Mucosa of rectum (tissue), 2 donors: ENCODE measurements at regions not wholly inside any gene's neighbourhood (a gene's known extent, or its start where the extent isn't known, plus 50 kb on each side); places are given as distances from the start of the nearest gene placed in this dataset.
"Not testable (repeated sequence)": the region's sequence is repeated elsewhere in the genome, so short reads cannot be mapped to it uniquely, and the experiment has no call there.

Experiments
- H3K27ac ChIP-seq, 2 donors: one replicate each; pipeline ENCODE4 v1.7.0; 2013; ENCODE audit warnings: inconsistent platforms in 2 of 2, low read depth in 2 of 2, low read length in 2 of 2
- H3K27me3 ChIP-seq, 2 donors: one replicate each; pipeline ENCODE4 v1.7.0; 2013; ENCODE audit warnings: low read length in 2 of 2; ENCODE audit not compliant: control insufficient read depth in 2 of 2, insufficient read depth in 2 of 2
- H3K36me3 ChIP-seq, 2 donors: one replicate each; pipeline ENCODE4 v1.7.0; 2013; ENCODE audit warnings: low read length in 2 of 2; ENCODE audit not compliant: control insufficient read depth in 2 of 2, insufficient read depth in 2 of 2
- H3K4me1 ChIP-seq, 2 donors: one replicate each; pipeline ENCODE4 v1.7.0; 2013; ENCODE audit warnings: low read length in 2 of 2, mild to moderate bottlenecking in 1 of 2; ENCODE audit not compliant: control insufficient read depth in 2 of 2, insufficient read depth in 2 of 2
- H3K4me3 ChIP-seq, 2 donors: one replicate each; pipeline ENCODE4 v1.7.0; 2013; ENCODE audit warnings: low read length in 2 of 2
- H3K9ac ChIP-seq, 2 donors: one replicate each; pipeline ENCODE4 v1.7.0; 2013; ENCODE audit warnings: low read length in 2 of 2, low read depth in 1 of 2, mild to moderate bottlenecking in 1 of 2
- H3K9me3 ChIP-seq, 2 donors: one replicate each; pipeline ENCODE4 v1.7.0; 2013; ENCODE audit warnings: low read length in 2 of 2; ENCODE audit not compliant: control insufficient read depth in 2 of 2
- donor health status: healthy.
- donor health status: Normal muscosa, but diverticular disease.

DNA sequence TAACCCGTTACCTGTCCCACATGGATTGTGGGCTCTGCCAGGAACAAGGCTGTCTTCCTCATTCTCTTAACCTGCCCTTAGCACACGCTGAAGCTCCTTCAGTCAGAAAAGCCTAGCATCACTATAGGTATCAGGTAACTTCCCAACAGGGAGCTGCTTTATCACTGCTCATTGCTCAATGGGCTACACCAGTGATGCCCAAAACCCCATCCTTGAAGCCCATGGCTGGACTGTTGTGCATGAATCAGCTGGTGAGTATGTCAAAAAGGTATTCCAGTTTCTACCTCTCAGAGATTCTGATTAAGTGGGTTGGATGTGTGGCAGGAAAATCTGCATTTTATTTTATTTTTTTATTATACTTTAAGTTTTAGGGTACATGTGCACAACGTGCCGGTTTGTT lies 362.2 kb downstream of the LRATD1 start:
- H3K36me3 ChIP-seq = no peaks in the 10 kb centered on the region
- no peak overlapping the region for H3K4me3 ChIP-seq
- H3K27ac ChIP-seq = no peak overlapping the region
- no peaks in the 10 kb centered on the region for H3K27me3 ChIP-seq
- no peaks in the 10 kb centered on the region for H3K9me3 ChIP-seq
- H3K4me1 ChIP-seq = no peaks in the 10 kb centered on the region
- no peak overlapping the region for H3K9ac ChIP-seq

DNA sequence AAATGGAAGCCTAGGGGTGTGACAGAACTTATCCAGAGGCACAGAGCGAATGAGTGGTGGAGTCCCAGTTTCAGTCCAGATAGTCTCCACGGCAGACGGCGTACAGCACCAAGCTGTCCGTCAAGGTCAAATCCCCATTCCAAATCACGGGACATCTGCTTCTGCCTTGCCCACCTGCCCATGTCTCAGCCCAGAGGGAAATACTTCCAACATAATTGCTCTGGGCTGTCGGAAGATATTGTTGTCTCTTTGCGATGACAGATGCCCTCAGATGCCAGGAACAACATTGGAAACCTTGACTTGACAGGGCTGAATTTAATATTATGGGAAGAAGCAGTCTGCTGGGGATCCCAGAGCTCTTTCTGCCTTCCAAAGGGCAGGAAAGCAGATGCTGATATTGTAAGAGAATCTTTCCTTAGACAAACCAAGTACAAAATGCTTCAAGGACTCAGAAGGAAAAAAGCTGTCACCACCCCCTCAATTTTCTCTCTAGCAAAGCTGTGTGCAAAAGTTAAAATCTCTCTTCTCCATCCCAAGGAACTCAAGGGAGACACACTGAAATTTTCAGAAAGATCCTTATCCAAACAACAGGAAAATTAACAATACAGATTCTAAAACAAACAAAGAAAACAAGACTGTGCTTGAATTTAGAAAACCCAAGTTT lies 364.0 kb downstream of the LRATD1 start:
- Histone ChIP-seq H3K4me3 (no peak overlapping the region), H3K36me3 (no peaks in the 10 kb centered on the region), H3K27ac (no peak overlapping the region), H3K9me3 (no peaks in the 10 kb centered on the region), H3K4me1 (no peaks in the 10 kb centered on the region), H3K9ac (no peak overlapping the region), H3K27me3 (no peaks in the 10 kb centered on the region)

DNA sequence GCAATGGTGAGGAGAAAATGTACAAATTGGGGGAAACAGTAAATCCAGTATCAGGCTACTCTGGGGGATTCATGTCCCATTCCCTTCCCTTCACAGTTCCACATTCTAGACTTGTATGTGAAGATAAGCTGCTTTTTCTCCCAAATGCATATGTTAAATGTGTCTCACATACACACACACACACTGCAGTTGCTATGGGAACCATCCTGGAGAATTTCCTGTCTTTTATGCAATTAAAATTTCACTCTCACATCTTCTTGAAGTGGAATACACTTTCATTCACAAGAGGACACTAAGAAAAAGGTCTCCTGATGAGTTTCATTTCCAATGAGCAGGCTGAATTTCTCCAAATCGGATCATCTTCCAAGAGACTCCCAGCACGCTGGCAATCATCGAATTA lies 366.0 kb downstream of the LRATD1 start:
- H3K36me3 ChIP-seq = no peaks in the 10 kb centered on the region

DNA sequence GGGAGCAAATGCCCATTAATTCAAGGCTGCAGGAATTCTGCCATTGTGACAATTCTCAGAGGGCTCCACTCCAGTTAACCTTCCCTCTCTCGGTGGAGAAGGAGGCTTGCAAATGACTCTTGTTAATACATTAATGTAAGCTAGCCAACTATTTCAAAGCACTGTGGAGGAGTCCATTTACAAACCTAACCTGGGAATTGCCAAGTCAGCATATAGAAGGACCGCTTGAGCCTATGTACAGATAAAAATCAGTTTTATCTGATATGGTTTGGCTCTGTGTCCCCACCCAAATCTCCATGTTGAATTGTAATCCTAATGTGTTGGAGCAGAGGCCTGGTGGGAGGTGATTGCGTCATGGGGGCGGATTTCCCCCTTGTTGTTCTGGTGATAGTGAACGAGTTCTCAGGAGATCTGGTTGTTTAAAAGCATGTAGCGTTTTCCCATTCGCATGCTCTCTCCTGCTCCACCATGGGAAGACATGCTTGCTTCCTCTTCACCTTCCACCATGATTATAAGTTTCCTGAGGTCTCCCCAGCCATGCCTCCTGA lies 366.7 kb downstream of the LRATD1 start:
- no peaks in the 10 kb centered on the region for H3K27me3 ChIP-seq
- H3K4me3 ChIP-seq = no peak overlapping the region
- no peaks in the 10 kb centered on the region for H3K36me3 ChIP-seq
- H3K4me1 ChIP-seq = no peaks in the 10 kb centered on the region
- no peaks in the 10 kb centered on the region for H3K9me3 ChIP-seq
- no peak overlapping the region for H3K27ac ChIP-seq
- H3K9ac ChIP-seq = no peak overlapping the region

More for the DNA sequence above, 366.0 kb downstream of the LRATD1 start:
- Histone ChIP-seq H3K4me3 (no peak overlapping the region), H3K27ac (no peak overlapping the region), H3K27me3 (no peaks in the 10 kb centered on the region), H3K9ac (no peak overlapping the region), H3K4me1 (no peaks in the 10 kb centered on the region), H3K9me3 (no peaks in the 10 kb centered on the region)

DNA sequence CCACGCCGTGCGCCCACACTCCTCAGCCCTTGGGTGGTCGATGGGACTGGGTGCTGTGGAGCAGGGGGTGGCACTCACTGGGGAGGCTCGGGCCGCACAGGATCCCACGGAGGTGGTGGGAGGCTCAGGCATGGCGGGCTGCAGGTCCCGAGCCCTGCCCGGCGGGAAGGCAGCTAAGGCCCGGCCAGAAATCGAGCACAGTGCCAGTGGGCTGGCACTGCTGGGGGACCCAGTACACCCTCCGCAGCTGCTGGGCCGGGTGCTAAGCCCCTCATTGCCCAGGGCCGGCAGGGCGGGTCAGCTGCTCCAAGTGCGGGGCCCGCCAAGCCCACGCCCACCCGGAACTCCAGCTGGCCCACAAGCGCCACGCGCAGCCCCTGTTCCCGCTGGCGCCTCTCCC lies 370.0 kb downstream of the LRATD1 start:
- H3K36me3 ChIP-seq, H3K27ac ChIP-seq, H3K9ac ChIP-seq, H3K4me3 ChIP-seq, H3K4me1 ChIP-seq, H3K27me3 ChIP-seq, H3K9me3 ChIP-seq: not testable (repeated sequence)

DNA sequence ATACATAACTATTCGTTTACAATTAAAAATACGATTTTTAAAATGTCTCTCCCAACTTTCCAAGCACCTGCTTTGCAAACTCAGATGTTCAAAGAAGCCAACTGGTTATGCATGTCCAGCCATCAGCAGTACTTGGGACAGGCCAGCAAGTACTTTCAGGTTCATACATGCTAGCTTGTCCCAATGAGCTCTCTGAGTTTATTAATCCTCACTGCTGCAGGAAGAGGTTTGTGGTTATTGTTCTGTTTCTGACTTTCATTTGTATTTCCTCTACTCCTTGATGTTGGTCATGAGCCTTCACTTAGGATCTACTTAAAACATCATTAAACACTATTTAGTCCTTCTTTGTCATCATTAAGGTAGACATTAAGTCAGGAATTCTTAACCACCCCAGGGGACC lies 374.1 kb downstream of the LRATD1 start:
- H3K9me3 ChIP-seq = no peaks in the 10 kb centered on the region
- no peak overlapping the region for H3K4me3 ChIP-seq
- H3K9ac ChIP-seq = no peak overlapping the region
- no peaks in the 10 kb centered on the region for H3K27me3 ChIP-seq
- no peaks in the 10 kb centered on the region for H3K36me3 ChIP-seq
- no peak overlapping the region for H3K27ac ChIP-seq
- no peaks in the 10 kb centered on the region for H3K4me1 ChIP-seq

DNA sequence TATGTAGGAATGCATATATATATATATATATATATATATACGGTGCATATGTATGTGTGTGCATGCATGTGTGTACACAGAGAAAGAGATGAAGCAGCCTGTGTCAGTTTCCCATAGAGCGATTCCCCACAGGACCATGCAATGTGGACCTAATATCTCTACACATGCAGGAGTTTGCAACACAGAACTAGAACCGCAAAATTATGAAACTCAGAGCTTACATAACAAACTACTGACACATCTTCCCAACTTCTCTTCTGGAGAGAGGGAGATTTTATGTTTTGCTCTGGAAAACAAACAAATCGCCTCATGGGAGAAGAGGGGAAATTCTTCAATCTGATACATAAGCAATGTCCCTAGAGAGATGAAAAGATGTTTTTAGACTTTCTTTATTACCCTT lies 377.2 kb downstream of the LRATD1 start:
- H3K27me3 ChIP-seq = no peaks in the 10 kb centered on the region
- no peak overlapping the region for H3K9ac ChIP-seq
- H3K9me3 ChIP-seq = no peaks in the 10 kb centered on the region
- no peaks in the 10 kb centered on the region for H3K4me1 ChIP-seq
- no peak overlapping the region for H3K4me3 ChIP-seq
- H3K36me3 ChIP-seq = no peaks in the 10 kb centered on the region
- H3K27ac ChIP-seq = no peak overlapping the region

DNA sequence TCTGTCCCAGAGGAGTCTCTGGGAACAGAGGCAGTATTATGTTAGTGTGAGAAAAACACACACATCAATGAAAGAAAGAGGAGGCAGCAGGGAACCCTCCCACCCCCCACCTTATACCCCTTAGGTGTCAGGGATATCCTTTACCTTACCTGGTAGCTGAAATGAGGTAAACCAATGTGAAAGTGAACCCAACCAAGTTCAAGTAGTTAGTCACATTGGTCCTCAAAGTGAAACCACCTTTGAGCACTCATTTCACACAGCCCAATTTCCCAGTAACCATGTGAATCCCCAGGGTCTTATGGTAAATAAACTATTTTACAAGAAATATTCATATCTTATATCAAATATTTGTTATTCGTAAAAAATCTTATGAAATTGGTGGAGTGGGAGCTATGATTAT lies 377.8 kb downstream of the LRATD1 start:
- no peaks in the 10 kb centered on the region for H3K27me3 ChIP-seq
- H3K36me3 ChIP-seq = no peaks in the 10 kb centered on the region
- no peak overlapping the region for H3K4me3 ChIP-seq
- no peaks in the 10 kb centered on the region for H3K9me3 ChIP-seq
- H3K4me1 ChIP-seq = no peaks in the 10 kb centered on the region
- H3K27ac ChIP-seq = no peak overlapping the region
- H3K9ac ChIP-seq = no peak overlapping the region

DNA sequence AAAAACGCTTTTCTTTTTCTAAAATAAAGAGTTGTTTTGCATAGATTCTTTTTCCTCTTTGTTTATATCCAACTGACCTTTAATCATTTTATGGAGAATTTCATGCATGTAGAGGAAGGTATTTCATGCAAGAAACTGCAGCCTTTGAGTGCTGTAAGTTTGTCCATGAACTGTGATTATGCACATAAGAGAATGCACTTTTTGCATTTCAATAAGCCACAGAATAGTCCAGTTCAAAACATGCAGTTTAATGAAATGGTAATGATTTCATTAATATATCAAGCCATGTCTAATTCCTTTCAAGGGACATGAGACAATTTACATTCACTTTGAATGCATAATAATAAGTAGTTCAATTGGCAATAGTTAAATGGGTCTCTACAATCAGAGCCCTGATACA lies 386.3 kb downstream of the LRATD1 start:
- Histone ChIP-seq H3K27ac (no peak overlapping the region), H3K4me1 (no peaks in the 10 kb centered on the region), H3K4me3 (no peak overlapping the region), H3K9me3 (no peaks in the 10 kb centered on the region), H3K27me3 (no peaks in the 10 kb centered on the region), H3K9ac (no peak overlapping the region), H3K36me3 (no peaks in the 10 kb centered on the region)

DNA sequence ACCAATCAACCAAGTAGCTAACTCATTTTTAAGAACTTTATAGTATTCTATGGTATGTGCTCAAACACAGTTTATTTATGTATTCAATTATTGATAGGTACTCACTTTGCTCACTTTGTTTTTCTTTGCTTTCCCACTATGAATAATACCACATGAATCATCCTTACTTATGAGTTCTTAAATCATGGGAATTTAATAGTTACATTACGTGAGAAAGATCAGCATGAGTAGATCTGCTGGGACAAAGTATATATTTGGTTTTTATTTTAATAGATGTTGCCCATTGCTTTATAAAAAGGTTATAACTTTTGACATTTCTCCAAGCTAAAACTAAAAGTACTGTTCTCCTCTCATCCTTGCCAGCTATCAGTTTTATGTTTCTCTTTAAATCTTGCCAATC lies 390.7 kb downstream of the LRATD1 start:
- Histone ChIP-seq H3K4me3 (no peak overlapping the region), H3K9ac (no peak overlapping the region), H3K36me3 (no peaks in the 10 kb centered on the region), H3K27me3 (no peaks in the 10 kb centered on the region), H3K9me3 (no peaks in the 10 kb centered on the region), H3K27ac (no peak overlapping the region), H3K4me1 (no peaks in the 10 kb centered on the region)

DNA sequence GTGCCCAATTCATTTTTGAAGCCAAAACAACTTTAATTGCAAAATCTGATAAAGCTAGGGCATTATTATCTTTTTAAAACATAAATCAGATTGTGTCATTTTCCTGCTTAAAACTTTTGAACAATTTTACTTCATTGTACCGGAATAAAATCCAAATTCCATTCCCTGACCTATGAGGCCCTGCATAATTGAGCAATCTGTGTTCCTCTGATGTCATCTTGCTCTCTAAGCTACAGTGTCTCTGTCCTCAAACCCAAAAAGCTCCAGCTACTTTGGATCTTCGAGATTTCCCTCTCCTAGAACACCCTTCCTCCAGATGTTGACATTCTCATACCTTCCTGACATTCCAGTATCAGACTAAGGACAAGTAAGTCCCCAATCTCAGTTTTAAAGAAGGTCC lies 395.9 kb downstream of the LRATD1 start:
- Histone ChIP-seq H3K36me3 (no peaks in the 10 kb centered on the region), H3K9ac (no peak overlapping the region), H3K4me3 (no peak overlapping the region), H3K4me1 (no peaks in the 10 kb centered on the region), H3K27ac (no peak overlapping the region), H3K27me3 (no peaks in the 10 kb centered on the region), H3K9me3 (no peaks in the 10 kb centered on the region)
